GM23338 (cell line): ENCODE measurements at regions not wholly inside any gene's neighbourhood (a gene's known extent, or its start where the extent isn't known, plus 50 kb on each side); places are given as distances from the start of the nearest gene placed in this dataset.

Experiments used
- ATAC-seq: fragments of 200-7000 bp; cut with Tn5 transposase; 3 replicates; pipeline ENCODE4 v1.9.1; 2020
- DNase-seq: peaks from one replicate; pipeline ENCODE4 v3.0.0-alpha.2; 2015; ENCODE audit warnings: low spot score
- H2AFZ ChIP-seq: fragments of 200-600 bp; sonication (generic); 2 replicates; pipeline ENCODE4 v1.8.0; 2016; ENCODE audit warnings: antibody characterized with exemption, mild to moderate bottlenecking, moderate library complexity
- H3F3A ChIP-seq: fragments of 200-600 bp; sonication (generic); replicated peaks from 2 replicates; pipeline ENCODE4 v1.8.0; 2017; ENCODE audit warnings: antibody characterized with exemption, mixed run types, low read depth
- H3K27ac ChIP-seq: fragments of 200-600 bp; sonication (generic); 2 replicates; pipeline ENCODE4 v1.6.1; 2016; ENCODE audit warnings: low read depth
- H3K27me3 ChIP-seq: fragments of 200-600 bp; sonication (generic); 2 replicates; pipeline ENCODE4 v1.8.0; 2016; ENCODE audit warnings: mild to moderate bottlenecking, mixed run types, moderate library complexity; ENCODE audit not compliant: insufficient read depth
- H3K36me3 ChIP-seq: fragments of 200-600 bp; sonication (generic); 2 replicates; pipeline ENCODE4 v1.8.0; 2016; ENCODE audit warnings: mild to moderate bottlenecking; ENCODE audit not compliant: insufficient read depth
- H3K4me1 ChIP-seq: fragments of 200-600 bp; sonication (generic); 2 replicates; pipeline ENCODE4 v1.8.0; 2016; ENCODE audit warnings: mild to moderate bottlenecking, moderate library complexity; ENCODE audit not compliant: insufficient read depth
- H3K4me2 ChIP-seq: fragments of 200-600 bp; sonication (generic); 2 replicates; pipeline ENCODE4 v1.7.1; 2017; ENCODE audit warnings: mixed run types
- H3K4me3 ChIP-seq: fragments of 200-600 bp; sonication (generic); 2 replicates; pipeline ENCODE4 v1.6.1; 2016; ENCODE audit warnings: mixed run types
- H3K79me2 ChIP-seq: fragments of 200-600 bp; sonication (generic); replicated peaks from 2 replicates; pipeline ENCODE4 v1.8.0; 2017; ENCODE audit warnings: mild to moderate bottlenecking; ENCODE audit not compliant: insufficient read depth
- H3K9me2 ChIP-seq: fragments of 200-600 bp; sonication (generic); 2 replicates; pipeline ENCODE4 v1.8.0; 2017; ENCODE audit not compliant: insufficient read depth
- H4K20me1 ChIP-seq: fragments of 200-600 bp; sonication (generic); replicated peaks from 2 replicates; pipeline ENCODE4 v1.8.0; 2017; ENCODE audit warnings: mild to moderate bottlenecking; ENCODE audit not compliant: insufficient read depth
- H3K27ac Mint-ChIP-seq: 2 replicates; pipeline ENCODE4 v1.8.0; 2020; ENCODE audit warnings: inconsistent platforms, mild to moderate bottlenecking, moderate library complexity, mixed read lengths
- H3K27me3 Mint-ChIP-seq: 3 replicates; pipeline ENCODE4 v1.8.0; 2022; ENCODE audit warnings: low read depth, mild to moderate bottlenecking, moderate library complexity, mixed read lengths, inconsistent platforms; ENCODE audit not compliant: insufficient read depth, poor library complexity
- H3K36me3 Mint-ChIP-seq: 3 replicates; pipeline ENCODE4 v1.8.0; 2021; ENCODE audit warnings: low read depth, mild to moderate bottlenecking, inconsistent platforms, moderate library complexity, mixed read lengths
- H3K4me1 Mint-ChIP-seq: 3 replicates; pipeline ENCODE4 v1.8.0; 2020; ENCODE audit warnings: mild to moderate bottlenecking, inconsistent platforms, mixed read lengths
- H3K4me3 Mint-ChIP-seq: 3 replicates; pipeline ENCODE4 v1.8.0; 2021; ENCODE audit warnings: moderate library complexity, mild to moderate bottlenecking, inconsistent platforms, mixed read lengths
- H3K9me3 Mint-ChIP-seq: 3 replicates; pipeline ENCODE4 v1.8.0; 2020; ENCODE audit warnings: moderate library complexity, mild to moderate bottlenecking, inconsistent platforms, mixed read lengths
- JUNB ChIP-seq: IDR thresholded peaks from one replicate; pipeline ENCODE4 v1.6.1; 2016; ENCODE audit warnings: antibody characterized with exemption; ENCODE audit not compliant: unreplicated experiment
- ZNF114 ChIP-seq: fragments of 250-450 bp; sonication (Bioruptor Pico); IDR thresholded peaks from 2 replicates; pipeline ENCODE4 v1.5.0; 2020; ENCODE audit warnings: mild to moderate bottlenecking, moderate library complexity
- ZNF331 ChIP-seq: fragments of 250-450 bp; sonication (Bioruptor Pico); IDR thresholded peaks from 2 replicates; pipeline ENCODE4 v1.5.0; 2020; ENCODE audit warnings: low read depth, mild to moderate bottlenecking, moderate library complexity
- ZNF462 ChIP-seq: fragments of 250-450 bp; sonication (Bioruptor Pico); IDR thresholded peaks from 2 replicates; pipeline ENCODE4 v1.5.0; 2020; ENCODE audit warnings: mild to moderate bottlenecking, moderate library complexity
- TF ChIP-seq, protein P1 (sequence below): IDR thresholded peaks from 2 replicates; pipeline ENCODE4 v1.6.1; 2016; ENCODE audit warnings: antibody characterized with exemption

DNA sequence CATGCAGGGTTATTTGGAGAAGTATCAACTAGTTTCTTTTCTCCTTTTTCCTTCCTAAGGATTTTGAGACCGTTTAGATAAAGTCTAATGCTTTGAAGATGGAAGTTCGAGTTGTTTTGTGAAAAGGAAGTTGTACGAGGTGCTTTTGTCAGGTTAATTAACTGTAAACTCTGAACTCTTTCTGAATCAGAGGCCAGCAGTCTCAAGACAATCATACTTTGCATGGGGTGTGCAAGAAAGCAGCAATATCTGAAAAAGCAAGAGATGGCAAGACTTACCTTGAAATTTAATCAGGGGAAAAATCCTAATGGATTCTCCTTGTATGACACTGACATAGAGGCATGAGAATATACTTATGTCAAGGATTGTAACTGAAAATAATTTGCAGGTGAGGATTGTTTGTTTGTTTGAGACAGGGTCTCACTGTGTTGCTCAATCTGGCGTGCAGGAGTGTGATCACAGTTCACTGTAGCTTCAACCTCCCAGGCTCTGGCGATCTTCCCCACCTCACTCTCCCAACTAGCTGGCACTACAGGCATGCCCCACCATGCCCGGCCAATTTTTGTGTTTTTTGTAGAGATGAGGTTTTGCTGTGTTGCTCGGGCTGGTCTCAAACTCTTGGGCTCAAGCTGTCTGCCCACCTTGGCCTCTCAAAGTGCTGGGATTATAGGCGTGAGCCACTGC is 170.2 kb upstream of the HMGA2 start:
- H3K4me2 ChIP-seq = peak overlapping the region; percentile 19
- no peaks in the 10 kb centered on the region for H3K9me3 Mint-ChIP-seq
- TF ChIP-seq ZNF114 (no peak), ZNF331 (CRISPR knock-in tag) (no peak), JUNB (no peak), ZNF462 (no peak)
- TF ChIP-seq, protein P1, sequence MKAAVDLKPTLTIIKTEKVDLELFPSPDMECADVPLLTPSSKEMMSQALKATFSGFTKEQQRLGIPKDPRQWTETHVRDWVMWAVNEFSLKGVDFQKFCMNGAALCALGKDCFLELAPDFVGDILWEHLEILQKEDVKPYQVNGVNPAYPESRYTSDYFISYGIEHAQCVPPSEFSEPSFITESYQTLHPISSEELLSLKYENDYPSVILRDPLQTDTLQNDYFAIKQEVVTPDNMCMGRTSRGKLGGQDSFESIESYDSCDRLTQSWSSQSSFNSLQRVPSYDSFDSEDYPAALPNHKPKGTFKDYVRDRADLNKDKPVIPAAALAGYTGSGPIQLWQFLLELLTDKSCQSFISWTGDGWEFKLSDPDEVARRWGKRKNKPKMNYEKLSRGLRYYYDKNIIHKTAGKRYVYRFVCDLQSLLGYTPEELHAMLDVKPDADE = no peak

More for the DNA sequence above, 170.2 kb upstream of the HMGA2 start:
- Histone ChIP-seq H3K36me3 (no peaks in the 10 kb centered on the region), H2AFZ (no peak overlapping the region; the same call in 1 of the 2 replicates), H3K27ac (no peak overlapping the region), H4K20me1 (no peaks in the 10 kb centered on the region), H3K4me3 (no peak overlapping the region), H3K79me2 (no peaks in the 10 kb centered on the region), H3K4me1 (peaks cover 12% of the 10 kb centered on the region), H3K9me2 (0 out of 2 replicates have a peak, but pooled peaks cover under 1% of the 10 kb centered on the region), H3F3A (no peaks in the 10 kb centered on the region), H3K27me3 (no peaks in the 10 kb centered on the region; the same call in 1 of the 2 replicates)
- no peak; the same call in 2 of the 3 replicates for ATAC-seq
- Mint-ChIP-seq H3K4me1 (peaks cover 30% of the 10 kb centered on the region), H3K27ac (no peak overlapping the region), H3K4me3 (no peak overlapping the region), H3K27me3 (peaks cover 4% of the 10 kb centered on the region), H3K36me3 (no peaks in the 10 kb centered on the region)
- no peak for DNase-seq
